K562 (cell line): ENCODE measurements at regions not wholly inside any gene's neighbourhood (a gene's known extent, or its start where the extent isn't known, plus 50 kb on each side); places are given as distances from the start of the nearest gene placed in this dataset.

Experiments
- ATAC-seq: fragments of 200-7000 bp; cut with Tn5 transposase; 3 replicates; pipeline ENCODE4 v1.9.1; 2020; ENCODE audit warnings: moderate library complexity
- BruUV-seq: library from RNA; stranded (reverse); fragments of 400-500 nt; replicated peaks from 2 replicates; lab custom pipeline; 2021; lab: Mats Ljungman, UMichigan
- CTCF ChIA-PET: fragments of 300-600 bp; formaldehyde crosslinking; extraction: SDS; loops from one replicate; lab custom pipeline; 2021; ENCODE audit warnings: low intra/inter-chr PET ratio; lab: Yijun Ruan, JAX
- POLR2A ChIA-PET: fragments of 300-600, 350-650 bp; sonication (Branson Sonifier 250); formaldehyde crosslinking; extraction: SDS; loops from one replicate; lab custom pipeline; 2021; ENCODE audit warnings: antibody characterized with exemption, inconsistent platforms; lab: Yijun Ruan, JAX
- DNase-seq, 4 experiments: peaks; one replicate each; pipeline versions ENCODE4 v3.0.0 to v3.0.0-alpha.2; 2011 to 2018; ENCODE audit warnings: low spot score in 3 of 4, mixed read lengths in 3 of 4; ENCODE audit errors: extremely low read depth in 1 of 4
- FAIRE-seq: peaks from 2 replicates; lab custom pipeline; 2011; peaks lifted over from hg19 to GRCh38; lab: Jason Lieb, UNC
- H2AFZ ChIP-seq: 2 replicates; pipeline ENCODE4 v1.6.0; 2011; ENCODE audit warnings: low read depth, low read length, control low read depth, inconsistent platforms
- H3K27ac ChIP-seq: fragments of 200-600 bp; 3 replicates; pipeline ENCODE4 v1.8.0; 2011; ENCODE audit warnings: low read depth, mild to moderate bottlenecking, control low read depth, inconsistent platforms, low read length, moderate library complexity, mixed read lengths; ENCODE audit errors: extremely low read depth
- H3K27me3 ChIP-seq, 2 experiments: fragments of 300-600 bp in 1 of 2; 2 replicates in 1 of 2; 3 replicates in 1 of 2; pipeline versions ENCODE4 v1.6.0 to v1.8.0; 2011; ENCODE audit warnings: inconsistent platforms in 2 of 2, low read length in 2 of 2, mild to moderate bottlenecking in 1 of 2, mixed read lengths in 1 of 2, moderate library complexity in 1 of 2; ENCODE audit not compliant: control insufficient read depth in 2 of 2, insufficient read depth in 2 of 2
- H3K36me3 ChIP-seq: fragments of 300-600 bp; 3 replicates; pipeline ENCODE4 v1.8.0; 2011; ENCODE audit warnings: mild to moderate bottlenecking, low read length, inconsistent platforms; ENCODE audit not compliant: control insufficient read depth, insufficient read depth
- H3K4me1 ChIP-seq, 2 experiments: fragments of 200-600 bp in 1 of 2; replicated peaks in 1 of 2; 2 replicates in 1 of 2; 3 replicates in 1 of 2; pipeline versions ENCODE4 v1.5.1 to v1.8.0; 2011; ENCODE audit warnings: inconsistent platforms in 2 of 2, low read length in 2 of 2, mild to moderate bottlenecking in 1 of 2, mixed read lengths in 1 of 2, moderate library complexity in 1 of 2; ENCODE audit not compliant: control insufficient read depth in 2 of 2, insufficient read depth in 2 of 2
- H3K4me2 ChIP-seq: 2 replicates; pipeline ENCODE4 v1.6.1; 2011; ENCODE audit warnings: low read length, control low read depth, inconsistent platforms, mixed read lengths; ENCODE audit not compliant: insufficient read depth
- H3K4me3 ChIP-seq: fragments of 200-600 bp; sonication (generic), shearing (Covaris generic); 2 replicates; pipeline ENCODE4 v1.5.1; 2016; ENCODE audit warnings: control low read depth, inconsistent platforms
- H3K79me2 ChIP-seq: fragments of 200-600 bp; 3 replicates; pipeline ENCODE4 v1.8.0; 2011; ENCODE audit warnings: low read length, inconsistent platforms; ENCODE audit not compliant: control insufficient read depth, insufficient read depth
- H3K9ac ChIP-seq, 2 experiments: 2 replicates each; pipeline versions ENCODE4 v1.6.0 to v1.6.1; 2011; ENCODE audit warnings: low read depth in 2 of 2, low read length in 2 of 2, control low read depth in 1 of 2, inconsistent platforms in 1 of 2, mild to moderate bottlenecking in 1 of 2, mixed read lengths in 1 of 2; ENCODE audit not compliant: insufficient read depth in 1 of 2
- H3K9me1 ChIP-seq: one replicate; pipeline ENCODE4 v1.6.0; 2011; ENCODE audit warnings: inconsistent platforms, mild to moderate bottlenecking, low read length, moderate library complexity; ENCODE audit not compliant: control insufficient read depth, insufficient read depth
- H3K9me3 ChIP-seq: replicated peaks from 2 replicates; pipeline ENCODE4 v1.5.1; 2011; ENCODE audit warnings: low read depth, low read length, inconsistent platforms; ENCODE audit not compliant: control insufficient read depth, insufficient read depth
- H4K20me1 ChIP-seq: replicated peaks from 2 replicates; pipeline ENCODE4 v1.6.1; 2011; ENCODE audit warnings: low read length, inconsistent platforms, mixed read lengths; ENCODE audit not compliant: control insufficient read depth, insufficient read depth
- AFF1 ChIP-seq, 2 experiments: fragments of 450-650 bp; IDR thresholded peaks; 2 replicates each; pipeline ENCODE4 v1.6.1; 2018; ENCODE audit warnings: mild to moderate bottlenecking in 2 of 2, low read depth in 1 of 2; ENCODE audit not compliant: partially characterized antibody in 2 of 2
- CBX1 ChIP-seq: sonication (generic); IDR thresholded peaks from 2 replicates; pipeline ENCODE4 v1.6.1; 2016; ENCODE audit warnings: antibody characterized with exemption, low read depth, mild to moderate bottlenecking
- CGGBP1 ChIP-seq: fragments of 250-450 bp; sonication (Bioruptor Pico); IDR thresholded peaks from 2 replicates; pipeline ENCODE4 v1.9.0; 2021; ENCODE audit warnings: mild to moderate bottlenecking
- CHD1 ChIP-seq: fragments of 200-600 bp; sonication (generic); IDR thresholded peaks from one replicate; pipeline ENCODE4 v1.6.1; 2012; ENCODE audit warnings: mild to moderate bottlenecking, moderate library complexity, low read length, inconsistent platforms
- ELF1 ChIP-seq: fragments of 200-800 bp; sonication (Bioruptor generic); IDR thresholded peaks from 2 replicates; pipeline ENCODE4 v1.6.1; 2016; ENCODE audit warnings: missing genetic modification characterization, missing compliant biosample characterization
- NFE2 ChIP-seq: IDR thresholded peaks from 2 replicates; pipeline ENCODE4 v1.6.1; 2014; ENCODE audit warnings: antibody characterized with exemption, low read depth
- NRF1 ChIP-seq, 2 experiments: fragments of 450-650 bp; IDR thresholded peaks in 1 of 2; conservative IDR thresholded peaks in 1 of 2; 2 replicates each; pipeline ENCODE4 v1.6.1; 2014; ENCODE audit warnings: mild to moderate bottlenecking in 2 of 2
- PPARD ChIP-seq: fragments of 250-450 bp; sonication (Bioruptor Pico); IDR thresholded peaks from 2 replicates; pipeline ENCODE4 v1.8.0; 2022; ENCODE audit warnings: inconsistent platforms, mild to moderate bottlenecking, moderate library complexity
- RBFOX2 ChIP-seq: fragments of 200-400 bp; formaldehyde crosslinking; IDR thresholded peaks from 2 replicates; pipeline ENCODE4 v1.6.1; 2017; ENCODE audit warnings: low read depth, mild to moderate bottlenecking, low read length, moderate library complexity
- STAG1 ChIP-seq: sonication (generic); formaldehyde crosslinking; IDR thresholded peaks from 2 replicates; pipeline ENCODE4 v1.5.0; 2020; ENCODE audit warnings: missing genetic modification reagents, borderline replicate concordance
- THRAP3 ChIP-seq: fragments of 450-650 bp; IDR thresholded peaks from 2 replicates; pipeline ENCODE4 v1.6.1; 2016; ENCODE audit warnings: mild to moderate bottlenecking, inconsistent platforms, borderline replicate concordance
- YY1 ChIP-seq, 3 experiments: IDR thresholded peaks; 2 replicates each; pipeline ENCODE4 v1.6.1; 2011; ENCODE audit warnings: low read length in 2 of 3, mild to moderate bottlenecking in 2 of 3, moderate library complexity in 2 of 3, borderline replicate concordance in 1 of 3, control low read depth in 1 of 3, low read depth in 1 of 3; ENCODE audit not compliant: insufficient read depth in 3 of 3, insufficient replicate concordance in 2 of 3, control insufficient read depth in 1 of 3, insufficient read length in 1 of 3; ENCODE audit errors: extremely low read depth in 1 of 3
- ZNF253 ChIP-seq: fragments of 250-450 bp; sonication (Bioruptor Pico); conservative IDR thresholded peaks from 2 replicates; pipeline ENCODE4 v1.6.1; 2021; ENCODE audit warnings: mild to moderate bottlenecking
- WGBS: fragments of 100-300 bp; shearing (Covaris generic); methylation state at CpG from one replicate; pipeline ENCODE4 v1.1.6; 2016; ENCODE audit warnings: low coverage, mixed read lengths; ENCODE audit not compliant: insufficient coverage; ENCODE audit errors: missing lambda C conversion rate; 5-methylcytosine and 5-hydroxymethylcytosine counted together
- in situ Hi-C: fragments of 300-500 bp; cut with MboI; formaldehyde crosslinking; loops from 4 replicates; pipeline ENCODE4 v1.15.0; 2018; ENCODE audit warnings: inconsistent platforms, mixed read lengths
- intact Hi-C: fragments of 100-400 bp; cut with micrococcal nuclease; formaldehyde crosslinking; loops from 2 replicates; pipeline ENCODE4 v1.14.2; 2022

GRCh38 chr10:7498111-7498510 lies 87.3 kb upstream of the SFMBT2 start (continued):
- no peak for TF ChIP-seq PPARD (CRISPR knock-in tag)
- no peak for TF ChIP-seq CBX1
- TF ChIP-seq STAG1 (CRISPR knock-in tag) = no peak
- no peak for TF ChIP-seq YY1 (IDR thresholded peaks at IDR 0.05; ENCODE audit: borderline replicate concordance in 1 of 3, control insufficient read depth in 1 of 3, extremely low read depth in 1 of 3, insufficient read depth in 3 of 3, insufficient read length in 1 of 3, insufficient replicate concordance in 2 of 3, low read depth in 1 of 3, low read length in 2 of 3)
- TF ChIP-seq NFE2 = no peak
- no peak for TF ChIP-seq RBFOX2
- TF ChIP-seq NRF1 (conservative IDR thresholded peaks at IDR 0.05 in 1 of 2, IDR thresholded peaks at IDR 0.05 in 1 of 2) = no peak
- no peak for TF ChIP-seq ZNF253 (CRISPR knock-in tag)
- TF ChIP-seq ELF1 (tag) = no peak
- TF ChIP-seq CGGBP1 (CRISPR knock-in tag) = no peak

DNA sequence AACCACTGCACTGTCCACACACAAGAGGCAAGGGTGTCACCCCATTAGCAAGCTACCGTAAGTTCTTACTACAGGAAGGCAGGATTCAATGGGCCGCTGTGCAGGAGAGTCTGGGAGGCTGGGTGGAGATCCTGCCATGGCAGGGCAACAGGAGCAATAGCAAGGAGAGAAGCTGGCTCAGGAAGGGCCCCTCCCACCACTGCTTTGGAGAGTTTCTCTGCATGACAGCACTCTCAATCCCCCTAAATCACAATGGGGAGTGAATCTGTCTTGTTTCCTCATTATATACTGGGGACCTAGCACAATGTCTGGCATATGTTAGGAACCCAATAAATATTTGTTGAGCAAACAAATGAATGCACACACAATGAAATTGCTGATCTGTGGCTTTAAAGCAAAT lies 83.2 kb upstream of the SFMBT2 start:
- H2AFZ ChIP-seq = no peak overlapping the region
- WGBS = 0% methylated on average over 2 of the region's 2 CpGs
- BruUV-seq = no TSS peak
- FAIRE-seq = no peak
- H3K4me2 ChIP-seq = no peak overlapping the region
- H4K20me1 ChIP-seq = no peaks in the 10 kb centered on the region
- intact Hi-C loops = no loop called here
- no peaks in the 10 kb centered on the region for H3K4me1 ChIP-seq
- DNase-seq = no peak
- TF ChIP-seq AFF1 (IDR thresholded peaks at IDR 0.05; ENCODE audit: low read depth in 1 of 2, partially characterized antibody in 2 of 2) (no peak), THRAP3 (no peak), CHD1 (no peak)
- no peak overlapping the region for H3K27ac ChIP-seq
- H3K9me3 ChIP-seq = no peaks in the 10 kb centered on the region
- H3K9me1 ChIP-seq = no peaks in the 10 kb centered on the region
- H3K9ac ChIP-seq = no peak overlapping the region
- H3K36me3 ChIP-seq = no peaks in the 10 kb centered on the region
- peaks cover 4 to 25% of the 10 kb centered on the region in 2 experiments; a peak in 4 of 5 replicates for H3K27me3 ChIP-seq
- CTCF ChIA-PET = no interaction called here
- POLR2A ChIA-PET = no interaction called here
- H3K79me2 ChIP-seq = no peaks in the 10 kb centered on the region
- ATAC-seq = no peak
- in situ Hi-C loops = no loop called here
- H3K4me3 ChIP-seq = no peak overlapping the region
